GM19455 (cell line): ENCODE measurements at regions not wholly inside any gene's neighbourhood (a gene's known extent, or its start where the extent isn't known, plus 50 kb on each side); places are given as distances from the start of the nearest gene placed in this dataset.
"Not testable (repeated sequence)": the region's sequence is repeated elsewhere in the genome, so short reads cannot be mapped to it uniquely, and the experiment has no call there.

ENCODE experiments used
- ATAC-seq: cut with Tn5 transposase; IDR thresholded peaks from one replicate; pipeline ENCODE4 v1.9.1; 2021; ENCODE audit not compliant: unreplicated experiment

GRCh38 chr16:32116080-32116479 is 137.0 kb upstream of the TP53TG3D start:
- ATAC-seq: no peak

DNA sequence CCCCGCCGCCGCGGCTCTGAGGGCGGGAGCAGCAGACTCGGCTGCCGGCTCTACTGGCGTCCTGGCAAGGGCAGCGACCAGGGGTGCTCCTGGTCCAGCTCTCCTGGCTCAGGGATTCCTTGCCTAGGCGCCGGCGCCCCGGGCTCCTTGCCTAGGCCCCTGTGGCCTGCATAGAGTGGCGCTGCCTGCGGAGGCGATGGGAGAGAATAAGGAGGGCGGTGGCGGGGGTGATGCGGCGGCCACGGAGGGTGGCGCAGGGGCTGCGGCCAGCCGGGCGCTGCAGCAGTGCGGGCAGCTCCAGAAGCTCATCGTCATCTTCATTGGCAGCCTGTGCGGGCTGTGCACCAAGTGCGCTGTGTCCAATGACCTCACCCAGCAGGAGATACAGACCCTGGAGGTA is 136.6 kb upstream of the TP53TG3D start:
- ATAC-seq: not testable (repeated sequence)

DNA sequence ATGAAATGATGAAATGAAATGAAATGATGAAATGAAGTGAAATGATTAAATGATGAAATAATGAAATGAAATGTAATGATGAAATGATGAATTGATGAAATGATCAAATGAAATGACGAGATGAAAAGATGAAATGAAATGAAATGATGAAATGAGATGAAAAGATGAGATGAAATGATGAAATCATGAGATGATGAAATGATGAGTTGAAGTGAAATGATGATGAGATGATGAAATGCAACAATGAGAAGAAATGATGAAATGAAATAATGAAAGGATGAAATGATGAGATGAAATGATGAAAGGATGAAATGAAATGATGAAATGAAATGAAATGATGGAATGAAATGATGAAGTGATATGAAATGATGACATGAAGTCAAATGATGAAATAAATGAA is 132.7 kb upstream of the TP53TG3D start:
- not testable (repeated sequence) for ATAC-seq

DNA sequence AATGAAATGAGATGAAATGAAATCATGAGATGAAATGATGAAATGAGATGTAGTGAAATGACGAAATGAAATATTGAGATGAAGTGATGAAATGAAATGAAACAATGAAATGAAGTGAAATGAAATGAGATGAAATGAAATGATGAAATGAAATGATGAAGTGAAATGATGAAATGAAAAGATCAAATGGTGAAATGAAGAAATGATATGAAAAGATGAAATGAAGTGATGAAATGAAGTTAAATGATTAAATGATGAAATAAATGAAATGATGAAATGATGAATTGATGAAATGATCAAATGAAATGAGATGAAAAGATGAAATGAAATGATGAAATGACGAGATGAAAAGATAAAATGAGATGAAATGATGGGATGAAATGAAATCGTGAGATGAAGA is 132.3 kb upstream of the TP53TG3D start:
- not testable (repeated sequence) for ATAC-seq

- ATAC-seq: not testable (repeated sequence)
These were observed 131.7 kb upstream of the TP53TG3D start for GRCh38 chr16:32121273-32121900.

GRCh38 chr16:32152434-32152833 is 100.7 kb upstream of the TP53TG3D start:
- ATAC-seq: not testable (repeated sequence)

DNA sequence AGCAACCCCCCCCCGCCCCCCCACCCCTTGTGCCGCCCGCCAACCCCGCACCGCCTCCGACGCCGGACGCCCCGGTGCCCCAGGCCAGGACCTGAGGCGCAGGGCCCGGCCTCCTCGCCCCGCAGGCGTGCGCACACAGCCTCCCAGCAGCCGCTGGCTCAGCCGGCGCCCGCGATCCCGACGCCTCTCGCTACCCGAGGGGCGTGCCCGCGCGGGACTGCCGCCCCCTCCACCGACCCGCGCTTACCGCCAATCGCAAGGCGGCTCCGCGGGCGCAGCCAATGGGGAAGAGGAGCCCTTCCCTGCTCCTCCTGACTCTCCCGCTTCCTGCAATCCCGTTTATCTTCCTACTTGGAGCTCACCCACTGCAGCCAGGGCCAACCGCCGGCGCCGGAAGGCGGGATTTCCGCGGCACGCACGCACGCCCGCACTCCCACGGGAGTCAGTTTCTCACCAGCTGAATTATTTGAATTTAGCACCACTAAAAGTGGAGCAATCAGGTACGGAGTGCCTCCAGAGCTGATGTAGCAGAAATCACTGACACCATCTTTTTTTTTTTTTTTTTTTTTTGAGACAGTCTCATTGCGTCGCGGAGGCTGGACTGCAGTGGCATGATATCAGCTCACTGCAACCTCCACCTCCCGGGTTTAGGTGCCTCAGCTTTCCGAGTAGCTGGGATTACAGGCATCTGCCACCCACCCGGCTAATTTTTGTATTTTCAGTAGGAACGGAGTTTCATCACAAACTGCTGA is 65.0 kb upstream of the TP53TG3D start:
- not testable (repeated sequence) for ATAC-seq

- not testable (repeated sequence) for ATAC-seq
These were observed 50.5 kb upstream of the TP53TG3D start for GRCh38 chr16:32202585-32202984.
